Ishikawa (cell line): ENCODE measurements at regions not wholly inside any gene's neighbourhood (a gene's known extent, or its start where the extent isn't known, plus 50 kb on each side); places are given as distances from the start of the nearest gene placed in this dataset.
A peak's percentile ranks its signal among the peaks of the same experiment; 100 is the strongest.

Experiments
- CEBPB ChIP-seq: IDR thresholded peaks from 2 replicates; pipeline ENCODE4 v1.6.1; 2012
- CREB1 ChIP-seq: IDR thresholded peaks from 2 replicates; pipeline ENCODE4 v1.6.1; 2012; ENCODE audit warnings: low read depth
- EGR1 ChIP-seq: IDR thresholded peaks from 2 replicates; pipeline ENCODE4 v1.6.1; 2012
- EP300 ChIP-seq: IDR thresholded peaks from 2 replicates; pipeline ENCODE4 v1.6.1; 2012; ENCODE audit warnings: borderline replicate concordance
- FOXM1 ChIP-seq: IDR thresholded peaks from 2 replicates; pipeline ENCODE4 v1.6.1; 2012; ENCODE audit warnings: low read depth, borderline replicate concordance
- NFIC ChIP-seq: IDR thresholded peaks from 2 replicates; pipeline ENCODE4 v1.6.1; 2012
- RAD21 ChIP-seq: IDR thresholded peaks from 2 replicates; pipeline ENCODE4 v1.6.1; 2012; ENCODE audit warnings: low read depth
- TAF1 ChIP-seq: IDR thresholded peaks from 2 replicates; pipeline ENCODE4 v1.6.1; 2012; ENCODE audit warnings: low read depth, mild to moderate bottlenecking
- TCF12 ChIP-seq: IDR thresholded peaks from 2 replicates; pipeline ENCODE4 v1.6.1; 2012; ENCODE audit warnings: low read depth
- TEAD4 ChIP-seq: IDR thresholded peaks from 2 replicates; pipeline ENCODE4 v1.6.1; 2012
- YY1 ChIP-seq: IDR thresholded peaks from 2 replicates; pipeline ENCODE4 v1.6.1; 2012; ENCODE audit warnings: low read depth
- ZBTB7A ChIP-seq: IDR thresholded peaks from 2 replicates; pipeline ENCODE4 v1.6.1; 2012; ENCODE audit warnings: low read depth
- TF ChIP-seq, protein P1 (sequence below): IDR thresholded peaks from 2 replicates; pipeline ENCODE4 v1.6.1; 2012; ENCODE audit warnings: low read depth, mild to moderate bottlenecking
- TF ChIP-seq, protein P2 (sequence below): IDR thresholded peaks from 2 replicates; pipeline ENCODE4 v1.6.1; 2012
- TF ChIP-seq, protein P3 (sequence below): IDR thresholded peaks from 2 replicates; pipeline ENCODE4 v1.6.1; 2012

DNA sequence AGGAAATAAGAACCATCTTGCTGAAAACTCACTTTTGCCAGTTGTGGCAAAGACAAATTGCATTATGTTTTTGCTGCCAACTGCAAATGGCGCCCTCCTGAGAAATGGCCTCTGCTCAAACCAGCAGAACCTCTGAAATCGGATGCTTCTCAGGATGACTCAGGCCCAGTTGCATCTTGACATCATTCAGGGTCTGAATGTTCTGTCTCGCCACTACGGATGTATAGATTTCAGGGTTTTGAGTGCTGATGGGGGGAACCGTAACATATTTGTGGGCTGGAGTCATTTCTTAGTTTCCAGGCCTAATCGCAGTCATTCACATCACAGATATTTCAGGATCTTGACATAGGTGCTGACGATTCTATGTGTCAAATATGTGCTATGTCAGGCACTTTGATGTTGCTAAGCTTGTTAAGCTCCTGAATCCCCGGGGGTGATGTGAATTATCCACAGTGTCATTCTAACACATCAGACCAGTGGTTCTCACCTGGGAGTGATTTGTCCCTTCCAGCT, 207.1 kb downstream of the NFATC2 start:
- TF ChIP-seq TEAD4 (no peak; the same call in 1 of the 2 replicates), NFIC (peak; percentile 45), TAF1 (no peak), YY1 (peak; percentile 73), CEBPB (no peak), ZBTB7A (no peak), CREB1 (no peak), EP300 (peak; percentile 80), FOXM1 (peak; percentile 60; the same call in 1 of the 2 replicates), RAD21 (no peak), TCF12 (peak; percentile 59; the same call in 1 of the 2 replicates), EGR1 (no peak)
- TF ChIP-seq, protein P1, sequence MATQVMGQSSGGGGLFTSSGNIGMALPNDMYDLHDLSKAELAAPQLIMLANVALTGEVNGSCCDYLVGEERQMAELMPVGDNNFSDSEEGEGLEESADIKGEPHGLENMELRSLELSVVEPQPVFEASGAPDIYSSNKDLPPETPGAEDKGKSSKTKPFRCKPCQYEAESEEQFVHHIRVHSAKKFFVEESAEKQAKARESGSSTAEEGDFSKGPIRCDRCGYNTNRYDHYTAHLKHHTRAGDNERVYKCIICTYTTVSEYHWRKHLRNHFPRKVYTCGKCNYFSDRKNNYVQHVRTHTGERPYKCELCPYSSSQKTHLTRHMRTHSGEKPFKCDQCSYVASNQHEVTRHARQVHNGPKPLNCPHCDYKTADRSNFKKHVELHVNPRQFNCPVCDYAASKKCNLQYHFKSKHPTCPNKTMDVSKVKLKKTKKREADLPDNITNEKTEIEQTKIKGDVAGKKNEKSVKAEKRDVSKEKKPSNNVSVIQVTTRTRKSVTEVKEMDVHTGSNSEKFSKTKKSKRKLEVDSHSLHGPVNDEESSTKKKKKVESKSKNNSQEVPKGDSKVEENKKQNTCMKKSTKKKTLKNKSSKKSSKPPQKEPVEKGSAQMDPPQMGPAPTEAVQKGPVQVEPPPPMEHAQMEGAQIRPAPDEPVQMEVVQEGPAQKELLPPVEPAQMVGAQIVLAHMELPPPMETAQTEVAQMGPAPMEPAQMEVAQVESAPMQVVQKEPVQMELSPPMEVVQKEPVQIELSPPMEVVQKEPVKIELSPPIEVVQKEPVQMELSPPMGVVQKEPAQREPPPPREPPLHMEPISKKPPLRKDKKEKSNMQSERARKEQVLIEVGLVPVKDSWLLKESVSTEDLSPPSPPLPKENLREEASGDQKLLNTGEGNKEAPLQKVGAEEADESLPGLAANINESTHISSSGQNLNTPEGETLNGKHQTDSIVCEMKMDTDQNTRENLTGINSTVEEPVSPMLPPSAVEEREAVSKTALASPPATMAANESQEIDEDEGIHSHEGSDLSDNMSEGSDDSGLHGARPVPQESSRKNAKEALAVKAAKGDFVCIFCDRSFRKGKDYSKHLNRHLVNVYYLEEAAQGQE, result no peak
- TF ChIP-seq, protein P2, sequence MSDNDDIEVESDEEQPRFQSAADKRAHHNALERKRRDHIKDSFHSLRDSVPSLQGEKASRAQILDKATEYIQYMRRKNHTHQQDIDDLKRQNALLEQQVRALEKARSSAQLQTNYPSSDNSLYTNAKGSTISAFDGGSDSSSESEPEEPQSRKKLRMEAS, result no peak
- TF ChIP-seq, protein P3, sequence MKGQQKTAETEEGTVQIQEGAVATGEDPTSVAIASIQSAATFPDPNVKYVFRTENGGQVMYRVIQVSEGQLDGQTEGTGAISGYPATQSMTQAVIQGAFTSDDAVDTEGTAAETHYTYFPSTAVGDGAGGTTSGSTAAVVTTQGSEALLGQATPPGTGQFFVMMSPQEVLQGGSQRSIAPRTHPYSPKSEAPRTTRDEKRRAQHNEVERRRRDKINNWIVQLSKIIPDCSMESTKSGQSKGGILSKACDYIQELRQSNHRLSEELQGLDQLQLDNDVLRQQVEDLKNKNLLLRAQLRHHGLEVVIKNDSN, result no peak

DNA sequence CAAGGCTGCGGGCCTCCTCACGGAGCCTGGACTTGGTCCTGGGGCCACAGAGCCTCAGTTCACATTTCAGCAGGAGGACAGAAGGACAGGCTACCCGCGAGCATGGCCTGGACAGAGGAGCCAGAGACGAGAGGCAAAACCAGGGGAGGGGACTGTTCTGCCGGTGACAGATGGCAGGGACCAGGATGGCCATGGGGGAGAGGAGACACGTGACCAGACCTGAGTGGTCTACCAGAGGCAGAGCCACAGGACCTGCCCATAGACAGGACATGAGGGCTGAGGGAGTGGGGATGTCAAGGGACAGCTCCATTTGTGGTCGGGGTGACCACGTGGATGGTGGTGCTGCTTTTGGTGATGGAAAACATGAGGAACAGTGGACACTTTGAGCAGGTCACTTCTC, 207.9 kb downstream of the NFATC2 start:
- no peak for TF ChIP-seq EGR1
- no peak for TF ChIP-seq NFIC
- no peak for TF ChIP-seq TEAD4
- TF ChIP-seq CEBPB, result no peak
- TF ChIP-seq FOXM1, result no peak

DNA sequence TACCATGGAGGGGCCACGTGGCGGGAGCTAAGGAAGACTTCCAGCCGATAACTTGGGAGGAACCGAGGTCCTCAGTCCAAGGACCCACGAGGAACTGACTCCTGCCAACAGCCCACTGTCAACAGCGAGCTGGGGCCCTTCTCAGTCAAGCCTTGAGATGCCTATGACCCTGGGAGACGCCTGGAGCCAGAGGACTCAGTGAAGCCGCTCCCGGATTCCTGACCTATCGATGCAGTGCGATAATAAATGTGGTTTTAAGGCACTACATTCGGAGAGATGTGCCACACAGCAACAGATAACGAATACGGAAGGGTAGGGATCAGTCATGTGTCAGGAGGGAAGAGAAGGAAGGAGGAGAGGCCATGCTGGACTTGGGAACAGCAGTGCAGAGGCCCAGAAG, 208.5 kb downstream of the NFATC2 start:
- no peak for TF ChIP-seq EGR1
- TF ChIP-seq FOXM1, result no peak
- TF ChIP-seq, protein P3, result no peak
- TF ChIP-seq YY1, result no peak
- TF ChIP-seq RAD21, result no peak
- TF ChIP-seq TCF12, result no peak
- no peak for TF ChIP-seq EP300
- TF ChIP-seq, protein P1, result no peak
- no peak for TF ChIP-seq NFIC
- no peak for TF ChIP-seq CREB1
- no peak for TF ChIP-seq CEBPB
- no peak for TF ChIP-seq TEAD4
- no peak for TF ChIP-seq ZBTB7A
- no peak for TF ChIP-seq TAF1
- TF ChIP-seq, protein P2, result no peak

DNA sequence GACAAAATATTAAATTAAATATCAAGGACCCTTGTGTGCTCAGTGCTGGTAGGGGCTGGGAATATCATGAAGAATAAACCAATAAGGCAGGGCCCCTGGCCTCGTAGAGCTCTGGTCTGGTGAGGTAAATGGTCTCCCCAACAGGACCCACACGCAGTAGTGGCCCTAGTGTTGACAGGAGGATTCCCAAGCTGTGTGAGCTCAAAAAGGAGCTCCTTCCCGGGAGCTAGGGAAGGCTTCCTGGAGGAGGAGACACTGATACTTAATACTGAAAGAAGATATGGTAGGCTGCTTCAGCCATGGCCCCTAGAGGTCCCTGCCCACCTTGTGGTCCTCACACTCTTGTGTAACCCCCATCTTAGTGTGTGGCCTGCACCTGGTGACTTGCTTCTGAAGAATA, 209.1 kb downstream of the NFATC2 start:
- no peak for TF ChIP-seq NFIC
- TF ChIP-seq RAD21, result no peak
- TF ChIP-seq CREB1, result no peak
- no peak for TF ChIP-seq TAF1
- no peak for TF ChIP-seq EGR1
- TF ChIP-seq, protein P1, result no peak
- TF ChIP-seq, protein P3, result no peak
- TF ChIP-seq TCF12, result no peak
- TF ChIP-seq EP300, result no peak
- no peak for TF ChIP-seq ZBTB7A
- TF ChIP-seq, protein P2, result no peak
- no peak for TF ChIP-seq YY1
